Activated CD8-positive, alpha-beta T cell treated with anti-CD3 and anti-CD28 coated beads for 36 hours (primary cell): ENCODE measurements at regions not wholly inside any gene's neighbourhood (a gene's known extent, or its start where the extent isn't known, plus 50 kb on each side); places are given as distances from the start of the nearest gene placed in this dataset.

ENCODE experiments used
- ATAC-seq: fragments of 200-7000 bp; cut with Tn5 transposase; one replicate; pipeline ENCODE4 v1.10.0; 2021; ENCODE audit warnings: mild to moderate bottlenecking, moderate library complexity
- CTCF ChIA-PET: fragments of 350-600 bp; sonication (Branson Sonifier 250); formaldehyde crosslinking; loops from one replicate; lab custom pipeline; 2021; ENCODE audit warnings: antibody characterized with exemption; lab: Charles Lee
- POLR2A ChIA-PET: fragments of 350-600 bp; sonication (Branson Sonifier 250); formaldehyde crosslinking; loops from one replicate; lab custom pipeline; 2021; ENCODE audit warnings: antibody characterized with exemption; lab: Charles Lee
- DNase-seq: peaks from one replicate; pipeline ENCODE4 v3.0.0-alpha.2; 2020
- H3K27ac Mint-ChIP-seq: one replicate; pipeline ENCODE4 v1.8.0; 2021; ENCODE audit warnings: mild to moderate bottlenecking, mixed read lengths
- H3K27me3 Mint-ChIP-seq: one replicate; pipeline ENCODE4 v1.8.0; 2021; ENCODE audit warnings: mixed read lengths
- H3K36me3 Mint-ChIP-seq: one replicate; pipeline ENCODE4 v1.8.0; 2021; ENCODE audit warnings: low read depth, mixed read lengths
- H3K4me1 Mint-ChIP-seq: one replicate; pipeline ENCODE4 v1.8.0; 2021; ENCODE audit warnings: low read depth, mixed read lengths
- H3K4me3 Mint-ChIP-seq: one replicate; pipeline ENCODE4 v1.8.0; 2021; ENCODE audit warnings: mild to moderate bottlenecking, moderate library complexity, mixed read lengths
- H3K9me3 Mint-ChIP-seq: one replicate; pipeline ENCODE4 v1.8.0; 2021; ENCODE audit warnings: mixed read lengths
- CTCF ChIP-seq: fragments of 200-600 bp; IDR thresholded peaks from one replicate; pipeline ENCODE4 v1.8.0; 2022; ENCODE audit warnings: antibody characterized with exemption, mild to moderate bottlenecking
- intact Hi-C: fragments of 100-400 bp; cut with micrococcal nuclease; formaldehyde crosslinking; loops from one replicate; pipeline ENCODE4 v1.10.0; 2022

GRCh38 chr5:2133080-2133479 lies 250.4 kb upstream of the IRX4 start:
- POLR2A ChIA-PET = no interaction called here
- intact Hi-C loops = no loop called here
- H3K27ac Mint-ChIP-seq = no peak overlapping the region
- no peak for TF ChIP-seq CTCF
- no peak overlapping the region for H3K4me3 Mint-ChIP-seq
- DNase-seq = no peak
- peaks cover 2% of the 10 kb centered on the region for H3K27me3 Mint-ChIP-seq
- H3K9me3 Mint-ChIP-seq = no peaks in the 10 kb centered on the region
- CTCF ChIA-PET = no interaction called here
- no peaks in the 10 kb centered on the region for H3K4me1 Mint-ChIP-seq
- H3K36me3 Mint-ChIP-seq = no peaks in the 10 kb centered on the region
- ATAC-seq = no peak

- no peak overlapping the region for H3K4me3 Mint-ChIP-seq
- DNase-seq (no peak), ATAC-seq (no peak)
- POLR2A ChIA-PET = interaction anchor here (0.6 kb wide), 1 partner anchor 319 kb away, joined by 3 read pairs; no protein-coding TSS in a partner anchor
- CTCF ChIA-PET = no interaction called here
- intact Hi-C loops = no loop called here
- no peaks in the 10 kb centered on the region for H3K4me1 Mint-ChIP-seq
- H3K9me3 Mint-ChIP-seq = no peaks in the 10 kb centered on the region
- peaks cover 2% of the 10 kb centered on the region for H3K27me3 Mint-ChIP-seq
- no peak overlapping the region for H3K27ac Mint-ChIP-seq
- no peaks in the 10 kb centered on the region for H3K36me3 Mint-ChIP-seq
- TF ChIP-seq CTCF = no peak
Measured at GRCh38 chr5:2132497-2132847, 249.7 kb upstream of the IRX4 start.

- CTCF ChIA-PET = no interaction called here
- no peaks in the 10 kb centered on the region for H3K9me3 Mint-ChIP-seq
- intact Hi-C loops = no loop called here
- H3K27ac Mint-ChIP-seq = no peak overlapping the region
- DNase-seq (no peak), ATAC-seq (no peak)
- no peaks in the 10 kb centered on the region for H3K36me3 Mint-ChIP-seq
- H3K4me3 Mint-ChIP-seq = no peak overlapping the region
- POLR2A ChIA-PET = interaction anchor here (0.6 kb wide), 1 partner anchor 318 kb away, joined by 3 read pairs; no protein-coding TSS in a partner anchor
- H3K4me1 Mint-ChIP-seq = no peaks in the 10 kb centered on the region
- no peak for TF ChIP-seq CTCF
- H3K27me3 Mint-ChIP-seq = peaks cover 2% of the 10 kb centered on the region
Measured at GRCh38 chr5:2131826-2132496, 249.2 kb upstream of the IRX4 start.

GRCh38 chr5:2131196-2131595 lies 248.5 kb upstream of the IRX4 start:
- Mint-ChIP-seq H3K4me3 (no peak overlapping the region), H3K36me3 (no peaks in the 10 kb centered on the region), H3K27ac (no peak overlapping the region), H3K27me3 (no peaks in the 10 kb centered on the region), H3K9me3 (no peaks in the 10 kb centered on the region), H3K4me1 (no peaks in the 10 kb centered on the region)
- ChIA-PET POLR2A (no interaction called here), CTCF (no interaction called here)
- no peak for ATAC-seq
- TF ChIP-seq CTCF = no peak
- intact Hi-C loops = no loop called here
- no peak for DNase-seq

GRCh38 chr5:2130361-2130760 lies 247.6 kb upstream of the IRX4 start:
- POLR2A ChIA-PET = no interaction called here
- Mint-ChIP-seq H3K27ac (no peak overlapping the region), H3K4me3 (no peak overlapping the region), H3K27me3 (peaks cover 6% of the 10 kb centered on the region), H3K36me3 (no peaks in the 10 kb centered on the region), H3K4me1 (no peaks in the 10 kb centered on the region), H3K9me3 (no peaks in the 10 kb centered on the region)
- CTCF ChIA-PET = no interaction called here
- ATAC-seq (no peak), DNase-seq (no peak)
- TF ChIP-seq CTCF = no peak
- intact Hi-C loops = no loop called here
